IMR-90 (cell line): ENCODE measurements at regions not wholly inside any gene's neighbourhood (a gene's known extent, or its start where the extent isn't known, plus 50 kb on each side); places are given as distances from the start of the nearest gene placed in this dataset.

ENCODE experiments used
- ATAC-seq: fragments of 200-7000 bp; cut with Tn5 transposase; 2 replicates; pipeline ENCODE4 v1.9.1; 2020; ENCODE audit warnings: low read depth, mild to moderate bottlenecking, moderate library complexity
- BruUV-seq: library from RNA; stranded (reverse); fragments of 400-500 nt; replicated peaks from 2 replicates; lab custom pipeline; 2021; lab: Mats Ljungman, UMichigan
- CTCF ChIA-PET: fragments of 300-600 bp; formaldehyde crosslinking; extraction: SDS; loops from one replicate; lab custom pipeline; 2021; ENCODE audit warnings: antibody characterized with exemption; lab: Yijun Ruan, JAX
- POLR2A ChIA-PET: fragments of 300-600 bp; sonication (Branson Sonifier 250); formaldehyde crosslinking; loops from one replicate; lab custom pipeline; 2022; ENCODE audit warnings: antibody characterized with exemption; ENCODE audit not compliant: unreplicated experiment; lab: Charles Lee
- DNase-seq: peaks from one replicate; pipeline ENCODE4 v3.0.0; 2013
- H2AFZ ChIP-seq: replicated peaks from 2 replicates; pipeline ENCODE3; 2013; ENCODE audit warnings: low read length, mild to moderate bottlenecking; ENCODE audit not compliant: poor library complexity
- H2AK5ac ChIP-seq: 2 replicates; pipeline ENCODE4 v1.6.1; 2013; ENCODE audit warnings: low read depth, low read length, inconsistent platforms
- H2AK9ac ChIP-seq: replicated peaks from 2 replicates; pipeline ENCODE3; 2013; ENCODE audit warnings: mild to moderate bottlenecking, low read depth, low read length, moderate library complexity; ENCODE audit not compliant: poor library complexity
- H2BK120ac ChIP-seq: 2 replicates; pipeline ENCODE4 v1.6.1; 2013; ENCODE audit warnings: low read depth, low read length, inconsistent platforms
- H2BK15ac ChIP-seq: 3 replicates; pipeline ENCODE4 v1.6.1; 2013; ENCODE audit warnings: low read depth, low read length, inconsistent platforms
- H2BK20ac ChIP-seq: 2 replicates; pipeline ENCODE4 v1.6.1; 2013; ENCODE audit warnings: low read depth, mild to moderate bottlenecking, inconsistent platforms, low read length, moderate library complexity
- H2BK5ac ChIP-seq: 2 replicates; pipeline ENCODE4 v1.6.1; 2013; ENCODE audit warnings: mild to moderate bottlenecking, low read depth, low read length, inconsistent platforms; ENCODE audit not compliant: poor library complexity, severe bottlenecking
- H3K14ac ChIP-seq: replicated peaks from 2 replicates; pipeline ENCODE4 v1.6.1; 2013; ENCODE audit warnings: low read depth, low read length, inconsistent platforms
- H3K18ac ChIP-seq: 2 replicates; pipeline ENCODE4 v1.6.1; 2013; ENCODE audit warnings: low read depth, low read length, control low read depth
- H3K23ac ChIP-seq: 2 replicates; pipeline ENCODE4 v1.6.1; 2013; ENCODE audit warnings: low read depth, low read length, inconsistent platforms
- H3K27ac ChIP-seq: 2 replicates; pipeline ENCODE4 v1.5.1; 2013; ENCODE audit warnings: mild to moderate bottlenecking, control low read depth, low read length; ENCODE audit not compliant: insufficient read depth
- H3K27me3 ChIP-seq: 2 replicates; pipeline ENCODE4 v1.6.1; 2013; ENCODE audit warnings: low read length; ENCODE audit not compliant: control insufficient read depth, insufficient read depth
- H3K36me3 ChIP-seq: 2 replicates; pipeline ENCODE4 v1.6.1; 2013; ENCODE audit warnings: low read length, mixed read lengths; ENCODE audit not compliant: control insufficient read depth, insufficient read depth
- H3K4ac ChIP-seq: 2 replicates; pipeline ENCODE4 v1.6.1; 2013; ENCODE audit warnings: low read depth, low read length, inconsistent platforms
- H3K4me1 ChIP-seq: 2 replicates; pipeline ENCODE4 v1.6.1; 2013; ENCODE audit warnings: low read length, mixed read lengths; ENCODE audit not compliant: control insufficient read depth, insufficient read depth
- H3K4me2 ChIP-seq: 2 replicates; pipeline ENCODE4 v1.6.1; 2013; ENCODE audit warnings: low read depth, mild to moderate bottlenecking, control low read depth, low read length, moderate library complexity
- H3K4me3 ChIP-seq: 2 replicates; pipeline ENCODE4 v1.5.1; 2013; ENCODE audit warnings: low read depth, mild to moderate bottlenecking, control low read depth, low read length, moderate library complexity; ENCODE audit not compliant: insufficient read depth
- H3K56ac ChIP-seq: 2 replicates; pipeline ENCODE4 v1.6.1; 2013; ENCODE audit warnings: low read length, inconsistent platforms; ENCODE audit not compliant: insufficient read depth; ENCODE audit errors: extremely low read depth
- H3K79me1 ChIP-seq, 2 experiments: 2 replicates each; pipeline ENCODE4 v1.6.1; 2013; ENCODE audit warnings: low read length in 2 of 2, inconsistent platforms in 1 of 2, low read depth in 1 of 2
- H3K9ac ChIP-seq: 2 replicates; pipeline ENCODE4 v1.6.1; 2013; ENCODE audit warnings: low read depth, low read length, control low read depth
- H3K9me1 ChIP-seq: 2 replicates; pipeline ENCODE4 v1.6.1; 2013; ENCODE audit warnings: low read length, inconsistent platforms; ENCODE audit not compliant: insufficient read depth
- H3K9me3 ChIP-seq: 2 replicates; pipeline ENCODE4 v1.6.1; 2013; ENCODE audit warnings: low read length; ENCODE audit not compliant: control insufficient read depth, insufficient read depth
- H4K20me1 ChIP-seq: 2 replicates; pipeline ENCODE4 v1.6.1; 2013; ENCODE audit warnings: low read length, inconsistent platforms; ENCODE audit not compliant: insufficient read depth
- H4K5ac ChIP-seq: 2 replicates; pipeline ENCODE4 v1.6.1; 2013; ENCODE audit warnings: mild to moderate bottlenecking, low read depth, low read length, control low read depth
- H4K8ac ChIP-seq, 2 experiments: 2 replicates each; pipeline ENCODE4 v1.6.1; 2013; ENCODE audit warnings: low read depth in 2 of 2, low read length in 2 of 2, control low read depth in 1 of 2, inconsistent platforms in 1 of 2
- H4K91ac ChIP-seq: 2 replicates; pipeline ENCODE4 v1.6.1; 2013; ENCODE audit warnings: low read depth, low read length, inconsistent platforms; ENCODE audit not compliant: insufficient read depth
- BHLHE40 ChIP-seq: fragments of 150-350 bp; IDR thresholded peaks from 2 replicates; pipeline ENCODE4 v1.6.1; 2016; ENCODE audit warnings: mild to moderate bottlenecking, low read depth, low read length
- CEBPB ChIP-seq: IDR thresholded peaks from 2 replicates; pipeline ENCODE4 v1.6.1; 2012; ENCODE audit warnings: low read depth, low read length, improper control_type of control experiment
- CHD1 ChIP-seq: IDR thresholded peaks from 2 replicates; pipeline ENCODE4 v1.6.1; 2012; ENCODE audit warnings: low read depth, low read length, improper control_type of control experiment
- CTCF ChIP-seq: conservative IDR thresholded peaks from 2 replicates; pipeline ENCODE4 v1.5.1; 2012; ENCODE audit warnings: mild to moderate bottlenecking, low read depth, low read length, improper control_type of control experiment
- FOS ChIP-seq: fragments of 150-350 bp; IDR thresholded peaks from 2 replicates; pipeline ENCODE4 v1.6.1; 2016; ENCODE audit warnings: low read depth, low read length
- MAFK ChIP-seq: IDR thresholded peaks from 2 replicates; pipeline ENCODE4 v1.6.1; 2012; ENCODE audit warnings: low read depth, low read length, improper control_type of control experiment
- MAZ ChIP-seq: IDR thresholded peaks from 2 replicates; pipeline ENCODE4 v1.6.1; 2012; ENCODE audit warnings: low read depth, mild to moderate bottlenecking, low read length, improper control_type of control experiment, moderate library complexity, borderline replicate concordance
- MXI1 ChIP-seq: IDR thresholded peaks from 2 replicates; pipeline ENCODE4 v1.6.1; 2012; ENCODE audit warnings: low read depth, mild to moderate bottlenecking, low read length, moderate library complexity, borderline replicate concordance
- NFE2L2 ChIP-seq: fragments of 150-350 bp; IDR thresholded peaks from 2 replicates; pipeline ENCODE4 v1.6.1; 2016; ENCODE audit warnings: low read depth, mild to moderate bottlenecking, low read length
- RAD21 ChIP-seq: IDR thresholded peaks from 2 replicates; pipeline ENCODE4 v1.6.1; 2012; ENCODE audit warnings: low read length, improper control_type of control experiment
- RCOR1 ChIP-seq: IDR thresholded peaks from 2 replicates; pipeline ENCODE4 v1.6.1; 2012; ENCODE audit warnings: mild to moderate bottlenecking, low read length, improper control_type of control experiment; ENCODE audit not compliant: insufficient replicate concordance
- RFX5 ChIP-seq: IDR thresholded peaks from 2 replicates; pipeline ENCODE4 v1.8.0; 2012; ENCODE audit warnings: low read depth, mild to moderate bottlenecking, low read length, moderate library complexity
- SMC3 ChIP-seq: fragments of 150-350 bp; IDR thresholded peaks from 2 replicates; pipeline ENCODE4 v1.6.1; 2016; ENCODE audit warnings: low read depth, mild to moderate bottlenecking, antibody characterized with exemption, low read length, moderate library complexity
- USF2 ChIP-seq: fragments of 150-350 bp; IDR thresholded peaks from 2 replicates; pipeline ENCODE4 v1.6.1; 2017; ENCODE audit warnings: mild to moderate bottlenecking, antibody characterized with exemption, low read length, low read depth
- WGBS, 2 experiments: methylation state at CpG; one replicate each; pipeline versions ENCODE4 v1.1.5 to v1.1.7; 2013; ENCODE audit warnings: missing lambda C conversion rate in 2 of 2; ENCODE audit not compliant: insufficient read length in 1 of 2; ENCODE audit errors: extremely low coverage in 2 of 2; 5-methylcytosine and 5-hydroxymethylcytosine counted together
- dilution Hi-C: fragments of 300-500 bp; cut with HindIII; formaldehyde crosslinking; loops from one replicate; pipeline ENCODE4 v1.14.3; 2018; ENCODE audit warnings: low sequenced_read_pairs; ENCODE audit not compliant: unreplicated experiment
- in situ Hi-C: fragments of 300-500 bp; cut with MboI; formaldehyde crosslinking; loops from 3 replicates; pipeline ENCODE4 v1.14.3; 2019; ENCODE audit warnings: low sequenced_read_pairs, inconsistent platforms, mixed read lengths
- intact Hi-C: fragments of 100-400 bp; cut with micrococcal nuclease; formaldehyde crosslinking; loops from 2 replicates; pipeline ENCODE4 v1.10.0; 2022
- TF ChIP-seq, protein P1 (sequence below): fragments of 150-350 bp; IDR thresholded peaks from 2 replicates; pipeline ENCODE4 v1.6.1; 2016; ENCODE audit warnings: low read depth, mild to moderate bottlenecking, low read length, moderate library complexity, borderline replicate concordance

DNA sequence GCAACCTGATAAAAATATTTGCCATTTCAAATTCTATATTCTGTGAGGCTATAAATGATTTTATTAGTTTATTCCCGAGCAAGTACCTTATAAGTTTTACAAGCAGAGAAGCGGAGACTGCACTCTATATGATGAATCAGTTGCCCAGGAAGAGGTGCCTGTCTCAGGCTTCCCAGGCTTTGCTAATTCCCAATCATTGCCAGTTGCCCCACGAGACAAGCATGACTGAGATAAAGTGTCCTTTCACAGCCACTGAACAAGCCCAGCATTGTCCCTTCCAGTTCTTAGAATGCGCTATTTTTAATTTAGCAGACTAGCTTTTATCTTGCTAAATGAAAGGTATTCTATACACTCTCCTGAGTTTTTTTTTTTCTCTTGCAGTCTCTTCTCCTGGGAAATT is 260.7 kb downstream of the ALDH8A1 start:
- no peak overlapping the region for H3K4me2 ChIP-seq
- H3K56ac ChIP-seq: no peak overlapping the region
- no peak overlapping the region for H3K14ac ChIP-seq
- no peak overlapping the region for H2BK15ac ChIP-seq
- no peak overlapping the region for H4K91ac ChIP-seq
- ATAC-seq (no peak), DNase-seq (no peak)
- no peak overlapping the region for H3K4me3 ChIP-seq
- H2AK9ac ChIP-seq: no peak overlapping the region
- no peak overlapping the region for H3K9ac ChIP-seq
- H3K23ac ChIP-seq: no peak overlapping the region
- H2BK20ac ChIP-seq: no peak overlapping the region
- no CpG with 5 or more reads among the region's 4 CpGs for WGBS, 2 experiments
- no peak overlapping the region for H4K5ac ChIP-seq
- H2BK5ac ChIP-seq: no peak overlapping the region
- no peaks in the 10 kb centered on the region for H3K36me3 ChIP-seq
- H3K79me1 ChIP-seq: no peaks in the 10 kb centered on the region
- dilution Hi-C loops: no loop called here
- no peak overlapping the region for H2AFZ ChIP-seq
- H3K4me1 ChIP-seq: no peaks in the 10 kb centered on the region; the same call in none of the 2 replicates
- H3K9me1 ChIP-seq: no peaks in the 10 kb centered on the region
- H2BK120ac ChIP-seq: no peak overlapping the region
- BruUV-seq: no TSS peak
- no peak overlapping the region for H3K4ac ChIP-seq
- TF ChIP-seq USF2 (no peak), MXI1 (no peak), NFE2L2 (no peak), CEBPB (no peak), MAZ (no peak), RAD21 (no peak), FOS (no peak), MAFK (no peak), CHD1 (no peak), RCOR1 (no peak), BHLHE40 (no peak), SMC3 (no peak), RFX5 (no peak), CTCF (no peak)
- TF ChIP-seq, protein P1, sequence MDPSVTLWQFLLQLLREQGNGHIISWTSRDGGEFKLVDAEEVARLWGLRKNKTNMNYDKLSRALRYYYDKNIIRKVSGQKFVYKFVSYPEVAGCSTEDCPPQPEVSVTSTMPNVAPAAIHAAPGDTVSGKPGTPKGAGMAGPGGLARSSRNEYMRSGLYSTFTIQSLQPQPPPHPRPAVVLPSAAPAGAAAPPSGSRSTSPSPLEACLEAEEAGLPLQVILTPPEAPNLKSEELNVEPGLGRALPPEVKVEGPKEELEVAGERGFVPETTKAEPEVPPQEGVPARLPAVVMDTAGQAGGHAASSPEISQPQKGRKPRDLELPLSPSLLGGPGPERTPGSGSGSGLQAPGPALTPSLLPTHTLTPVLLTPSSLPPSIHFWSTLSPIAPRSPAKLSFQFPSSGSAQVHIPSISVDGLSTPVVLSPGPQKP: no peak
- no peak overlapping the region for H2AK5ac ChIP-seq
- intact Hi-C loops: no loop called here
- CTCF ChIA-PET: no interaction called here
- H3K9me3 ChIP-seq: no peaks in the 10 kb centered on the region
- in situ Hi-C loops: no loop called here
- POLR2A ChIA-PET: no interaction called here
- no peak overlapping the region for H3K18ac ChIP-seq
- H3K27me3 ChIP-seq: no peaks in the 10 kb centered on the region; the same call in 1 of the 2 replicates
- no peak overlapping the region for H4K8ac ChIP-seq
- no peaks in the 10 kb centered on the region for H4K20me1 ChIP-seq
- H3K27ac ChIP-seq: no peak overlapping the region
